Natural killer cell treated with Interleukin-12 subunit alpha and Interleukin-12 subunit beta and Interleukin-15 and Interleukin-18, amount 100 ng/mL, for 72 hours (primary cell): ENCODE measurements at regions not wholly inside any gene's neighbourhood (a gene's known extent, or its start where the extent isn't known, plus 50 kb on each side); places are given as distances from the start of the nearest gene placed in this dataset.

Experiments
- ATAC-seq, 2 donors: fragments of 150-1000 bp; cut with Tn5 transposase in 1 of 2; sonication (Bioruptor Pico), chemical (Tn5 transposase) in 1 of 2; 2 replicates each; pipeline ENCODE4 v1.10.0; 2021
- DNase-seq: peaks from one replicate; pipeline ENCODE4 v3.0.0; 2022; ENCODE audit warnings: low spot score
- H3K27ac Mint-ChIP-seq, 2 donors: 1 replicate in 1 of 2; 2 replicates in 1 of 2; pipeline ENCODE4 v1.8.0; 2022; ENCODE audit warnings: mixed read lengths in 2 of 2, mild to moderate bottlenecking in 1 of 2, moderate library complexity in 1 of 2
- H3K27me3 Mint-ChIP-seq, 2 donors: 1 replicate in 1 of 2; 2 replicates in 1 of 2; pipeline ENCODE4 v1.8.0; 2022; ENCODE audit warnings: mixed read lengths in 2 of 2
- H3K36me3 Mint-ChIP-seq: one replicate; pipeline ENCODE4 v1.8.0; 2022; ENCODE audit warnings: mixed read lengths
- H3K4me1 Mint-ChIP-seq, 2 donors: 1 replicate in 1 of 2; 2 replicates in 1 of 2; pipeline ENCODE4 v1.8.0; 2022; ENCODE audit warnings: low read depth in 2 of 2, mixed read lengths in 2 of 2, mild to moderate bottlenecking in 1 of 2
- H3K4me3 Mint-ChIP-seq: one replicate; pipeline ENCODE4 v1.8.0; 2022; ENCODE audit warnings: mixed read lengths
- H3K9me3 Mint-ChIP-seq: 2 replicates; pipeline ENCODE4 v1.8.0; 2022; ENCODE audit warnings: mixed read lengths

GRCh38 chr4:41873380-41874295, 61.6 kb upstream of the TMEM33 start:
- ATAC-seq = no peak
- Mint-ChIP-seq H3K4me1 (no peaks in the 10 kb centered on the region), H3K27ac (no peak overlapping the region), H3K36me3 (no peaks in the 10 kb centered on the region), H3K4me3 (no peak overlapping the region), H3K9me3 (no peaks in the 10 kb centered on the region), H3K27me3 (peaks cover 66 to 89% of the 10 kb centered on the region in 2 donors)
- DNase-seq = no peak

GRCh38 chr4:41870035-41870434, 65.2 kb upstream of the TMEM33 start:
- Mint-ChIP-seq H3K27ac (no peak overlapping the region), H3K9me3 (no peaks in the 10 kb centered on the region), H3K27me3 (peaks cover 62 to 70% of the 10 kb centered on the region in 2 donors), H3K4me3 (no peak overlapping the region), H3K36me3 (no peaks in the 10 kb centered on the region), H3K4me1 (no peaks in the 10 kb centered on the region)
- DNase-seq (no peak), ATAC-seq (no peak)

GRCh38 chr4:41866799-41867677, 68.2 kb upstream of the TMEM33 start:
- no peaks in the 10 kb centered on the region for H3K36me3 Mint-ChIP-seq
- no peak overlapping the region for H3K4me3 Mint-ChIP-seq
- ATAC-seq = peak in 1 of 2 donors; percentile 27

GRCh38 chr4:41865981-41866798, 69.0 kb upstream of the TMEM33 start:
- no peak overlapping the region for H3K4me3 Mint-ChIP-seq
- DNase-seq (no peak), ATAC-seq (no peak)
- H3K27ac Mint-ChIP-seq = no peak overlapping the region
- no peaks in the 10 kb centered on the region for H3K36me3 Mint-ChIP-seq
- no peaks in the 10 kb centered on the region for H3K4me1 Mint-ChIP-seq
- peaks cover 50 to 60% of the 10 kb centered on the region in 2 donors for H3K27me3 Mint-ChIP-seq
- H3K9me3 Mint-ChIP-seq = no peaks in the 10 kb centered on the region

More at GRCh38 chr4:41866799-41867677, 68.2 kb upstream of the TMEM33 start:
- no peak overlapping the region for H3K27ac Mint-ChIP-seq
- no peaks in the 10 kb centered on the region for H3K9me3 Mint-ChIP-seq
- no peaks in the 10 kb centered on the region for H3K4me1 Mint-ChIP-seq
- DNase-seq = no peak
- H3K27me3 Mint-ChIP-seq = peaks cover 57 to 60% of the 10 kb centered on the region in 2 donors

- Mint-ChIP-seq H3K36me3 (no peaks in the 10 kb centered on the region), H3K27ac (no peak overlapping the region), H3K9me3 (no peaks in the 10 kb centered on the region), H3K27me3 (peaks cover 47 to 54% of the 10 kb centered on the region in 2 donors), H3K4me3 (no peak overlapping the region), H3K4me1 (no peaks in the 10 kb centered on the region)
- ATAC-seq (no peak), DNase-seq (no peak)
Observed at GRCh38 chr4:41865306-41865980, 69.8 kb upstream of the TMEM33 start.

- Mint-ChIP-seq H3K27me3 (peaks cover 16 to 50% of the 10 kb centered on the region in 2 donors), H3K9me3 (no peaks in the 10 kb centered on the region), H3K4me3 (no peak overlapping the region), H3K4me1 (no peaks in the 10 kb centered on the region), H3K36me3 (no peaks in the 10 kb centered on the region), H3K27ac (no peak overlapping the region)
- DNase-seq (no peak), ATAC-seq (no peak)
Observed at GRCh38 chr4:41859087-41859486, 76.1 kb upstream of the TMEM33 start.

GRCh38 chr4:41857226-41857641, 78.0 kb upstream of the TMEM33 start:
- ATAC-seq = no peak

GRCh38 chr4:41856797-41857196, 78.4 kb upstream of the TMEM33 start:
- no peak for DNase-seq
- Mint-ChIP-seq H3K9me3 (no peaks in the 10 kb centered on the region), H3K4me1 (no peaks in the 10 kb centered on the region), H3K4me3 (no peak overlapping the region), H3K27ac (no peak overlapping the region), H3K36me3 (no peaks in the 10 kb centered on the region), H3K27me3 (peaks cover 9 to 54% of the 10 kb centered on the region in 2 donors)
- ATAC-seq = no peak

More at GRCh38 chr4:41857226-41857641, 78.0 kb upstream of the TMEM33 start:
- H3K9me3 Mint-ChIP-seq = no peaks in the 10 kb centered on the region
- no peak overlapping the region for H3K4me3 Mint-ChIP-seq
- H3K36me3 Mint-ChIP-seq = no peaks in the 10 kb centered on the region
- H3K27ac Mint-ChIP-seq = no peak overlapping the region
- no peak for DNase-seq
- H3K27me3 Mint-ChIP-seq = peaks cover 9 to 56% of the 10 kb centered on the region in 2 donors
- H3K4me1 Mint-ChIP-seq = no peaks in the 10 kb centered on the region

GRCh38 chr4:41853973-41854372, 81.3 kb upstream of the TMEM33 start:
- no peaks in the 10 kb centered on the region for H3K9me3 Mint-ChIP-seq
- no peak overlapping the region for H3K27ac Mint-ChIP-seq
- no peaks in the 10 kb centered on the region for H3K36me3 Mint-ChIP-seq
- H3K4me3 Mint-ChIP-seq = no peak overlapping the region
- no peaks in the 10 kb centered on the region for H3K4me1 Mint-ChIP-seq
- H3K27me3 Mint-ChIP-seq = peaks cover 5 to 38% of the 10 kb centered on the region in 2 donors
- ATAC-seq (no peak), DNase-seq (no peak)

- ATAC-seq (no peak), DNase-seq (no peak)
- no peaks in the 10 kb centered on the region for H3K4me1 Mint-ChIP-seq
- H3K27ac Mint-ChIP-seq = no peak overlapping the region
- H3K9me3 Mint-ChIP-seq = no peaks in the 10 kb centered on the region
- no peak overlapping the region for H3K4me3 Mint-ChIP-seq
- peaks cover 3 to 21% of the 10 kb centered on the region in 2 donors for H3K27me3 Mint-ChIP-seq
- H3K36me3 Mint-ChIP-seq = no peaks in the 10 kb centered on the region
Observed at GRCh38 chr4:41852229-41852628, 83.0 kb upstream of the TMEM33 start.

- no peaks in the 10 kb centered on the region for H3K4me1 Mint-ChIP-seq
- no peaks in the 10 kb centered on the region for H3K36me3 Mint-ChIP-seq
- ATAC-seq (no peak), DNase-seq (no peak)
- no peak overlapping the region for H3K4me3 Mint-ChIP-seq
- H3K27ac Mint-ChIP-seq = no peak overlapping the region
- peaks cover 3 to 21% of the 10 kb centered on the region in 2 donors for H3K27me3 Mint-ChIP-seq
- no peaks in the 10 kb centered on the region for H3K9me3 Mint-ChIP-seq
Observed at GRCh38 chr4:41851621-41852020, 83.6 kb upstream of the TMEM33 start.

GRCh38 chr4:41844327-41844726, 90.9 kb upstream of the TMEM33 start:
- no peaks in the 10 kb centered on the region for H3K9me3 Mint-ChIP-seq
- H3K4me3 Mint-ChIP-seq = no peak overlapping the region

More at GRCh38 chr4:41844327-41844726, 90.9 kb upstream of the TMEM33 start:
- Mint-ChIP-seq H3K4me1 (no peaks in the 10 kb centered on the region), H3K27ac (no peak overlapping the region), H3K36me3 (no peaks in the 10 kb centered on the region), H3K27me3 (peaks cover 0 to 4% of the 10 kb centered on the region in 2 donors)
- DNase-seq = no peak
- no peak for ATAC-seq
